ENCODE measurements at regions not wholly inside any gene's neighbourhood (a gene's known extent, or its start where the extent isn't known, plus 50 kb on each side); places are given as distances from the start of the nearest gene placed in this dataset.

GRCh38 chr9:120202856-120203654 lies 376.9 kb downstream of the CDK5RAP2 start:
- H3K36me3 ChIP-seq (replicated peaks in 1 of 2), result no peaks in the 10 kb centered on the region
- WGBS, 4 donors, result 49 to 66% (median 55%) methylated on average over 11 of the region's 11 CpGs
- no peak for TF ChIP-seq POLR2A (IDR thresholded peaks at IDR 0.05)
- no peak for TF ChIP-seq CTCF (IDR thresholded peaks at IDR 0.05)
- DNase-seq, result no peak
- no peak overlapping the region for H3K27ac ChIP-seq
- no peaks in the 10 kb centered on the region for H3K9me3 ChIP-seq (replicated peaks in 1 of 3)
- H3K4me1 ChIP-seq (replicated peaks in 1 of 2), result no peaks in the 10 kb centered on the region
- no peak overlapping the region for H3K4me3 ChIP-seq
- intact Hi-C loops (cut with DNase I), result no loop called here
- no peaks in the 10 kb centered on the region for H3K27me3 ChIP-seq

GRCh38 chr9:120198027-120198426 lies 381.9 kb downstream of the CDK5RAP2 start:
- no peaks in the 10 kb centered on the region for H3K27me3 ChIP-seq
- intact Hi-C loops (cut with DNase I), result no loop called here
- H3K27ac ChIP-seq, result no peak overlapping the region
- DNase-seq, result no peak
- no peaks in the 10 kb centered on the region for H3K9me3 ChIP-seq (replicated peaks in 1 of 3)
- WGBS, 4 donors, result 76 to 89% (median 82%) methylated on average over 3 of the region's 3 CpGs
- no peaks in the 10 kb centered on the region for H3K4me1 ChIP-seq (replicated peaks in 1 of 2)
- TF ChIP-seq POLR2A (IDR thresholded peaks at IDR 0.05) (no peak), CTCF (IDR thresholded peaks at IDR 0.05) (no peak)
- no peaks in the 10 kb centered on the region for H3K36me3 ChIP-seq (replicated peaks in 1 of 2)
- H3K4me3 ChIP-seq, result no peak overlapping the region

- TF ChIP-seq POLR2A (IDR thresholded peaks at IDR 0.05) (no peak), CTCF (IDR thresholded peaks at IDR 0.05) (no peak)
- H3K27ac ChIP-seq, result no peak overlapping the region
- WGBS, 4 donors, result 66 to 74% (median 71%) methylated on average over 12 of the region's 12 CpGs
- H3K4me3 ChIP-seq, result no peak overlapping the region
- H3K4me1 ChIP-seq (replicated peaks in 1 of 2), result no peaks in the 10 kb centered on the region
- intact Hi-C loops (cut with DNase I), result no loop called here
- H3K9me3 ChIP-seq (replicated peaks in 1 of 3), result no peaks in the 10 kb centered on the region
- no peaks in the 10 kb centered on the region for H3K36me3 ChIP-seq (replicated peaks in 1 of 2)
- H3K27me3 ChIP-seq, result no peaks in the 10 kb centered on the region
- DNase-seq, result no peak
Measured at GRCh38 chr9:120197605-120198004, 382.4 kb downstream of the CDK5RAP2 start.

GRCh38 chr9:120191141-120191540 lies 388.8 kb downstream of the CDK5RAP2 start:
- TF ChIP-seq POLR2A (IDR thresholded peaks at IDR 0.05), result no peak
- no peak for TF ChIP-seq CTCF (IDR thresholded peaks at IDR 0.05)
- no peak overlapping the region for H3K27ac ChIP-seq
- H3K36me3 ChIP-seq (replicated peaks in 1 of 2), result no peaks in the 10 kb centered on the region
- no peaks in the 10 kb centered on the region for H3K9me3 ChIP-seq (replicated peaks in 1 of 3)
- intact Hi-C loops (cut with DNase I), result no loop called here
- no peaks in the 10 kb centered on the region for H3K4me1 ChIP-seq (replicated peaks in 1 of 2)
- no peak overlapping the region for H3K4me3 ChIP-seq
- DNase-seq, result no peak
- WGBS, 4 donors, result 63 to 68% (median 64%) methylated on average over 3 of the region's 3 CpGs
- no peaks in the 10 kb centered on the region for H3K27me3 ChIP-seq
